Bronchial epithelial cell (primary cell): ENCODE measurements at regions not wholly inside any gene's neighbourhood (a gene's known extent, or its start where the extent isn't known, plus 50 kb on each side); places are given as distances from the start of the nearest gene placed in this dataset.

Experiments used
- DNase-seq: peaks from one replicate; pipeline ENCODE4 v3.0.0-alpha.2; 2010; ENCODE audit warnings: low read depth
- FAIRE-seq: peaks from 2 replicates; lab custom pipeline; 2011; peaks lifted over from hg19 to GRCh38; lab: Jason Lieb, UNC
- H3K27me3 ChIP-seq: 2 replicates; pipeline ENCODE4 v1.5.1; 2011; ENCODE audit warnings: low read length; ENCODE audit not compliant: control insufficient read depth, insufficient read depth
- H3K36me3 ChIP-seq: 2 replicates; pipeline ENCODE4 v1.5.1; 2011; ENCODE audit warnings: low read length; ENCODE audit not compliant: control insufficient read depth, insufficient read depth
- H3K4me3 ChIP-seq: 2 replicates; pipeline ENCODE4 v1.5.1; 2011; ENCODE audit warnings: mild to moderate bottlenecking, low read depth, low read length, control low read depth
- TF ChIP-seq, protein P1 (sequence below): IDR thresholded peaks from 2 replicates; pipeline ENCODE4 v1.5.1; 2011; ENCODE audit warnings: mild to moderate bottlenecking, moderate library complexity, low read length, control low read depth, inconsistent platforms; ENCODE audit not compliant: insufficient read depth, severe bottlenecking

- Histone ChIP-seq H3K27me3 (no peaks in the 10 kb centered on the region), H3K4me3 (no peak overlapping the region), H3K36me3 (no peaks in the 10 kb centered on the region)
- DNase-seq (no peak), FAIRE-seq (no peak)
- TF ChIP-seq, protein P1, sequence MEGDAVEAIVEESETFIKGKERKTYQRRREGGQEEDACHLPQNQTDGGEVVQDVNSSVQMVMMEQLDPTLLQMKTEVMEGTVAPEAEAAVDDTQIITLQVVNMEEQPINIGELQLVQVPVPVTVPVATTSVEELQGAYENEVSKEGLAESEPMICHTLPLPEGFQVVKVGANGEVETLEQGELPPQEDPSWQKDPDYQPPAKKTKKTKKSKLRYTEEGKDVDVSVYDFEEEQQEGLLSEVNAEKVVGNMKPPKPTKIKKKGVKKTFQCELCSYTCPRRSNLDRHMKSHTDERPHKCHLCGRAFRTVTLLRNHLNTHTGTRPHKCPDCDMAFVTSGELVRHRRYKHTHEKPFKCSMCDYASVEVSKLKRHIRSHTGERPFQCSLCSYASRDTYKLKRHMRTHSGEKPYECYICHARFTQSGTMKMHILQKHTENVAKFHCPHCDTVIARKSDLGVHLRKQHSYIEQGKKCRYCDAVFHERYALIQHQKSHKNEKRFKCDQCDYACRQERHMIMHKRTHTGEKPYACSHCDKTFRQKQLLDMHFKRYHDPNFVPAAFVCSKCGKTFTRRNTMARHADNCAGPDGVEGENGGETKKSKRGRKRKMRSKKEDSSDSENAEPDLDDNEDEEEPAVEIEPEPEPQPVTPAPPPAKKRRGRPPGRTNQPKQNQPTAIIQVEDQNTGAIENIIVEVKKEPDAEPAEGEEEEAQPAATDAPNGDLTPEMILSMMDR = no peak
Observed at GRCh38 chr10:42973411-42973810, 103.5 kb upstream of the RET start.

- Histone ChIP-seq H3K4me3 (no peak overlapping the region), H3K27me3 (no peaks in the 10 kb centered on the region), H3K36me3 (no peaks in the 10 kb centered on the region)
- no peak for FAIRE-seq
- DNase-seq = no peak
- TF ChIP-seq, protein P1 = no peak
Observed at GRCh38 chr10:42973870-42974692, 102.8 kb upstream of the RET start.

DNA sequence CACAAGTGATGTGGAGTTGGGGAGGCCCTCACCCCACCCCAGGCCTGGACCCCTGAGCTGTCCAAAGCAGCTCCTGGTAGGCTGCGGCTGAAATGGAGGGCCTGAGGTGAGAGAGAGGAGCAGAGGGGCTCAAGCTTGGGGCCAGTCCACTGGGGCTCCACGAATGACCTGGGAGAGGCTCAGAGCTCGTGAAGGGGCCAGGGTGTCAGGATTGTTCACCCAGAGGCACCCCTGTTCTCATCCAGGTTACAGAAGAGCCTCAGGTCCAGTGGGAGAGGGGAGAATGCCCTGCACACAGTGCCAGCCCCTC, 102.2 kb upstream of the RET start:
- TF ChIP-seq, protein P1 = no peak
- no peak overlapping the region for H3K4me3 ChIP-seq
- FAIRE-seq (no peak), DNase-seq (no peak)
- H3K27me3 ChIP-seq = no peaks in the 10 kb centered on the region
- H3K36me3 ChIP-seq = no peaks in the 10 kb centered on the region

- no peak for FAIRE-seq
- no peaks in the 10 kb centered on the region for H3K36me3 ChIP-seq
Observed at GRCh38 chr10:42975005-42975493, 101.8 kb upstream of the RET start.

GRCh38 chr10:42975558-42976340, 101.1 kb upstream of the RET start:
- TF ChIP-seq, protein P1 = no peak
- Histone ChIP-seq H3K27me3 (no peaks in the 10 kb centered on the region), H3K4me3 (no peak overlapping the region), H3K36me3 (no peaks in the 10 kb centered on the region)
- FAIRE-seq (no peak), DNase-seq (no peak)

More at GRCh38 chr10:42975005-42975493, 101.8 kb upstream of the RET start:
- Histone ChIP-seq H3K27me3 (no peaks in the 10 kb centered on the region), H3K4me3 (no peak overlapping the region)
- no peak for DNase-seq
- TF ChIP-seq, protein P1 = no peak
